Suprapubic skin (tissue), 3 donors: ENCODE measurements at regions not wholly inside any gene's neighbourhood (a gene's known extent, or its start where the extent isn't known, plus 50 kb on each side); places are given as distances from the start of the nearest gene placed in this dataset.

Experiments used
- EP300 ChIP-seq: sonication (generic); formaldehyde crosslinking; IDR thresholded peaks from one replicate; pipeline ENCODE4 v1.6.1; 2017; ENCODE audit warnings: antibody characterized with exemption
- POLR2A ChIP-seq, 2 donors: fragments of 450-650 bp; IDR thresholded peaks; one replicate each; pipeline ENCODE4 v1.6.1; 2017; ENCODE audit warnings: antibody characterized with exemption in 2 of 2, mild to moderate bottlenecking in 2 of 2, moderate library complexity in 2 of 2
- TF ChIP-seq, protein P1 (sequence below), 2 donors: fragments of 200-600 bp in 1 of 2; fragments of 450-650 bp in 1 of 2; sonication (generic) in 1 of 2; IDR thresholded peaks; one replicate each; pipeline ENCODE4 v1.5.1; 2016 to 2019; ENCODE audit warnings: antibody characterized with exemption in 2 of 2, mild to moderate bottlenecking in 1 of 2, moderate library complexity in 1 of 2

DNA sequence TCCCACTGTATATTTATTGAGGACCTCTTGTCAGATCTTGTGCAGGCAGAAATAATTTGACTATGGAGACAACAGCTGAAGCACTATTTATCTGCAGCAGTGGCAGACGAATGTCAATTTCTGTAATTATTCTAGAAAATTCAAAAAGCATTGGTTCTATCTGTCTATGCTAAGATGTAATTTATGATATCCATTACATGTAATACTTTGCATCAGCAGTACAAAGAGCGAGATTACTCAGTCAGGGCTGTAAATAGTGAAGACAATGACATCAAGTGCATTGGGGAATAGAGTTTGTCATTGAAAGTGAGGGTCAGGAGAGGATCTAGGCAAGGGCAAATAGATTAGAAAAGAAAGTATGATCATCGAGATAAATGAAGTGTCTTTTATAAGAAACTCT, 508.2 kb downstream of the ZWINT start:
- no peak for TF ChIP-seq POLR2A (IDR thresholded peaks at IDR 0.05)
- TF ChIP-seq, protein P1, sequence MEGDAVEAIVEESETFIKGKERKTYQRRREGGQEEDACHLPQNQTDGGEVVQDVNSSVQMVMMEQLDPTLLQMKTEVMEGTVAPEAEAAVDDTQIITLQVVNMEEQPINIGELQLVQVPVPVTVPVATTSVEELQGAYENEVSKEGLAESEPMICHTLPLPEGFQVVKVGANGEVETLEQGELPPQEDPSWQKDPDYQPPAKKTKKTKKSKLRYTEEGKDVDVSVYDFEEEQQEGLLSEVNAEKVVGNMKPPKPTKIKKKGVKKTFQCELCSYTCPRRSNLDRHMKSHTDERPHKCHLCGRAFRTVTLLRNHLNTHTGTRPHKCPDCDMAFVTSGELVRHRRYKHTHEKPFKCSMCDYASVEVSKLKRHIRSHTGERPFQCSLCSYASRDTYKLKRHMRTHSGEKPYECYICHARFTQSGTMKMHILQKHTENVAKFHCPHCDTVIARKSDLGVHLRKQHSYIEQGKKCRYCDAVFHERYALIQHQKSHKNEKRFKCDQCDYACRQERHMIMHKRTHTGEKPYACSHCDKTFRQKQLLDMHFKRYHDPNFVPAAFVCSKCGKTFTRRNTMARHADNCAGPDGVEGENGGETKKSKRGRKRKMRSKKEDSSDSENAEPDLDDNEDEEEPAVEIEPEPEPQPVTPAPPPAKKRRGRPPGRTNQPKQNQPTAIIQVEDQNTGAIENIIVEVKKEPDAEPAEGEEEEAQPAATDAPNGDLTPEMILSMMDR (IDR thresholded peaks at IDR 0.05) = no peak
- no peak for TF ChIP-seq EP300
